HUDEP-2 (cell line): ENCODE measurements at regions not wholly inside any gene's neighbourhood (a gene's known extent, or its start where the extent isn't known, plus 50 kb on each side); places are given as distances from the start of the nearest gene placed in this dataset.
"Not testable (repeated sequence)": the region's sequence is repeated elsewhere in the genome, so short reads cannot be mapped to it uniquely, and the experiment has no call there.

Experiments used
- DNase-seq, 76 experiments: peaks; one replicate each; lab custom pipeline; 2025; ENCODE audit not compliant: unreplicated experiment in 76 of 76; lab: John Stamatoyannopoulos, UW

DNA sequence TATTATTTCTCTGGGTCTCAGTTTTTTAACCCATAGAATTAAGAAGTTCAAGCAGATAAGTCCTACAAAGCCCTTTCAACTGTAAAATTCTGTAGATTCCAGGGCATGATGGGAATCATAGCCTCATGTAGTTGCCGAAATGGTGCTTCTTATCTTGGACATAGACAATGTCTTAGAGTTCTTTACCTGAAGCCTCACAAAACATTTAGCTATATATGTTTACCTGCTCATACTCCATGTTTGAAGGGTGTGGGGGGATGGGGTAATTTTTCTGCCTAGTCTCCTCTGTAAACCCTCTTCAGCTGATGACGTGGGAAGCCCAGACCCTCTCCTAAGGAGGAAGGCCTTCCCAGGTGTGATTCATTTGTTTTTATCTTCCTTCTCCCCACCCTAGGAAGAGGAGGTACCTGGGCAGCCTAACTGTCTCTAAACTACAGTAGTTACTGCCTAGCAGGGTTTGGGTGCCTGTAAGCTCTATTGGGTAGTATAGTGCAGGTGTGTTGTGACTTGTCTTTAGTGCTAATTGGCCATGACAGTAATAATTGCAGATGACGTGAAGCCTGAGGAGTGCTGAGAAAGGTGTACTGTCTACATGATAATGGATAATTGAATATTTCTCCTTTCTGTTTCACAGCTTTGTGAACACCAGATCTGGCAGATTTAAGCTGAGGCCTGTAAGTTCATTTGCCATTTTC lies 230.8 kb downstream of the TFAP2B start:
- no peak for DNase-seq

DNA sequence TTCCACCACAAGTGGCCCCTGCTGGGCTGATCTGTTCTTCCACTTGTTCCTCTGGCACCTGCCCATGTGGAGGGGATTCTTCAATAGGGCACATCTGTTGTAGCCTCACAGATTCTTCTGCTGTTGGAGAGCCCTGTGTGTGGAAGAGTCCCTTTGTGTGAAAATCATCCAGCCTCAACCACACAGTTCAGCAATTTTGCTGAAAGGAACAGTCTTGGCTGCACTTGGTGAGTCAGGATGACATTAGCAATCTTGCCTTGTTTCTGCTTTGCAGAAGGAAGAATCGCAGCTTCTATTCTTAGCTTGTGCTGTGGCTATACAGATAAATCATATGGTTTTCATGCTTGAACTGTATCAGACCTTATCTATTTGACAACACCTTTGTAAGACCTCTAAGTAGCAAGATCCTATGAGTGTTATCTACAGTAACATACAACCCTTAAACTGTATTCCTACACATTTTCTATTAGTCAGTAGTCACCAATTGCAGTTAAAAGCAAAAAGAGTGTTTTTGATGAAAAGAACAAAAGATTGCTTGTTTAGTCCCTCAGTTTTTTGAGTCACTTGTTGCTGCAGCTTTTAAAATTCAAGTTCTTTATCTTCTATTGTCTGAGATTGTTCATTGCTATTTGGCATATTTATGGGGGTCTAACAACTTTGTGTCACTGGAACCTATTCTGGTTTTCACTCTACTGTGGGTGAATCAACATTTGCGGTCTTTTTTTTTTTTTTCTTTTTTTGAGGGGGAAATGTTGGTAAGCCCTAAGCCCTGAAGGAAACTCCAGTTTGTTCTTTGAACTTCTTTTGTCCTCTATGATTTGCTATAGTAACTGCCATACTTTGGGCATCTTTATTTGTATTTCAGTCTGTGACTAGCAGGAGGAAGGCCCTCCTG lies 231.6 kb downstream of the TFAP2B start:
- DNase-seq, result no peak

DNA sequence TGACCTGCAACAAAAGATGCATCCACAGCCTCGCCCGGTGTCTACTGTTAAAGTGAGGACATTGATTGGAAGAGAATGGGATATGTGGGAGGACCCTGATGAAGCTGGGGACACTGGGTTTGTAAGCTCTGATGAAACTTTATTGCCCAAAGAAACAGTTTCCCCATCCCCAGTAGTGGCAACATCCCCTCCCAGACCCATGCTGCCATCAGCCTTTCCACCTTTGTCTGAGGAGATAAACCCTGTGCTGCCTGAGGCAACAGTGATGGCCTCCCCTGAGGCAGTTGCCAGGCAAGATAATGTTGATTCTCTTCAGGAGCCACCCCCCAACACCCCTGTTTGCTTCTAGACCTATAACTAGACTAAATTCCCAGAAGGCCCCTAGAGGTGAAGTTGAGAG lies 234.0 kb downstream of the TFAP2B start:
- DNase-seq, result not testable (repeated sequence)

DNA sequence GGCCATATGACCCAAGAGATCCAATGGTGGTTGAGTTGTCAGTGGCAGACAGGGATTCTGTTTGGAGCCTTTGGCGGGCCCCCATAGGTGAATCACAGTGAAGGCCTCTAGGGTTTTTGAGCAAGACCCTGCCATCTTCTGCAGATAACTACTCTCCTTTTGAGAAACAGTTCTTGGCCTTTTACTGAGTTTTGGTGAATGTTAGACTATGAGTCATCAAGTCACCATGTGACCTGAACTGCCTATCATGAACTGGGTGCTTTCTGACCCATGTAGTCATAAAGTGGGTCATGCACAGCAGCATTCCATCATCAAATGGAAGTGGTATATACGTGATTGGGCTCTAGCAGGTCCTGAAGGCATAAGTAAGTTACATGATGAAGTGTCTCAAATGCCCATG lies 236.6 kb downstream of the TFAP2B start:
- DNase-seq, result not testable (repeated sequence)

DNA sequence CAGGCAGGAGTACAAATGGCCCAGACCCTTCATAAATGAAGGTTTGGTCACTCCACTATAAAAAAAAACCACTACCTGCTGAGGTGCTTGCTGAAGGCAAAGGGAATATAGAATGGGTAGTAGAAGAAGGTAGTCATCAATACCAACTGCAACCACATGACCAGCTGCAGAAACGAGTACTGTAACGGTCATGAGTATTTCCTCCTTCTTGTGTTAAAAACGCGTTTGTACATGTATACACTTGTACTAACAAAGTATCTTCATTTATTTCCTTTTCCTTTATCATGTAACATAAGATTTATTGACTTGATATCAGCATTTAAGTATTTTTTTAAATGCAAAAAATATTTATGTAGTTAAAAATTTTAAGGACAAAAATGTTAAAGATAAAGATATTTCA lies 238.6 kb downstream of the TFAP2B start:
- DNase-seq, result no peak

DNA sequence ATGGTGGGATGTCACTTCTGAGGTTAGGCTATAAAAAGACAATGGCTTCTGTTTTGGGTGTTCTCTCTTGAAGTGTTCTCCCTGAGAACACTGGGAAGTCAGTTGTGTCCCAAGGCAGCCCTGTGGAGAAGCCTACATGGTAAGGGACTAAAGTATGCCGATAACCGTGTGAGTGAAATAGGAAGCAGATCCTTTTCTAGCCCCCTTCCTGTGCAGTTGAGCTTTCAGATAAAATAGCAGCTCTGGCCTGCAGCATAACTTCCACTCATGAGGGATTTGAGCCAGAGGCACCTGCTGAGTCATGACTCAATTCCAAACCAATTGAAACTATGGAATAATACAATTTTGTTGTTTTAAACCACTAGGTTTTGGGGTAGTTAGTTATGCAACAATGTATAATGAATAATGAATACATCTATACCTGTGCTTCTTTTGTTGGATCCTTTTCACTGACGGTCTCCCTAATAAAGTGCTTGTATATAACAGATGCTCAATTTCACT lies 241.6 kb downstream of the TFAP2B start:
- DNase-seq, result no peak

DNA sequence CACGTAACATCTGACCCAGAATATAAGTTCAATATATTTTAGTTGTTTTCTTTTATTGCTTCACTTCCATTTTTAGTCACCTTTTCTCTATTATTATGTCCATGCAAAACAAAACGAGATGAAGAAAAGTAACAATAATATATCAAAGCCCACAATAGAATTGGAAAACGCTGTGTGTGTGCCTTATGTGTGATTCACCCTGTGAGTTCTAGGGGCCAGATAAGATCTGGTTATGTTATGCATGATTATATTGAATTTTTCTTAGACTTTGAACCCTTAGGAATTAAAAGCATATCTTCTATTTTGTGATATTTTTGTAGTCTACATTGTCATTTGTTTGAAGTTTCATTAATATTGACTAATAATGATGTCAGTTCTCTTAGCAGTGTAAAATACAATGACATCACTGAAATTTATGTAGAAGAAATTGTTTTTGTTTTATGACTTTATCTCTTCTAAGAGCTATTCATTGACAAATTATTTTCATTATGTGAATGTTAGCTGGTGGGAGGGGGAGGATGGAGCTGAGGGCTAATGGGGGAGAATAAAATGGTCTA lies 243.6 kb downstream of the TFAP2B start:
- DNase-seq, result no peak

DNA sequence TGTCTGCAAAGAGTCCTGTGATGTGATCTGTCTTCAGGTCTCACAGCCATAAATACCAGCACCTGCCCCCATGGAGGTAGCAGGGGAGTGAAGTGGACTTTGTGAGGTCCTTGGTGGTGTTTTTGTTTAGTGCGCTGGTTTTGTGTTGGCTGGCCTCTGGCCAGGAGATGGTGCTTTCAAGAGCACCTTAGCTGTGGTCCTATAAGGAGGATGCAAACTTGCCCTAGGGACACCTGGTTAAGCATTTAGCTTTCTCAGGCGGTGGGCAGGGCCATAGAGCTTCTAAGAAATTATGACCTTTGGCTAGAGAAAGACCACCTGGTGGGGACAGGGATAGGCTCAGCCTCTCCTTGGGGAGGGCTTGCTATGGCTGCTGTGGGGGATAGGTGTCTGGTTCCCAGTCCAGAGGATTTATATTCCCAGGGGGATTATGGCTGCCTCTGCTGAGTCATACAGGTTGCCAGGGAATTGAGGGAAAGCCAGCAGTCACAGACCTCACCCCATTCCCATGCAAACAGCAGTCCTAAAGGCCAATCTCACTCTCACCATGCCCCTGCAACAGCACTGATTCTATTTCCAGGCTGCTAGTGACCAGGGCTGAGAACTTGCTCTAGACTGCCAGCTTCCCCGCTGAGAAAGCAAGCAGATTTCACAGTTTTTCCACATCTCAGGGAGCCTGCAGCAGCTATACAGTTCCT lies 259.3 kb downstream of the TFAP2B start:
- DNase-seq, result no peak

DNA sequence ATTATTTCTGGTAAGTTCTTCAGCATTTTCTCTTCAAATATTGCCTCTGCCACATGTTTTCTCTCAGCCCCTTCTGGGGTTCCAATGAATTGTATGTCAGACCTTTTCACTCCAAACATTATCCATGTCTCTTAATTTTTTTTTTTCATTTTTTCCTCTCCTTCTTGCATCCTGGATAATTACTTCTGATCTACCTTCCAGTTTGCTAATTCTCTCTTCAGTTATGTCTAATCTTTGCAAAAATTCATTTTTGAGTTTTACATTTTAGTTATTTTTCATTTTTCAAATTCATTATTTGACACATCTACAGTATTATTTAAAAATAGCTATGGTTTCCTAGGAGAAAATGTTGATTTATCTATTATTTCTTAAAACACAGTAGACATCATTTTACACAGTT lies 271.7 kb downstream of the TFAP2B start:
- DNase-seq, result no peak

DNA sequence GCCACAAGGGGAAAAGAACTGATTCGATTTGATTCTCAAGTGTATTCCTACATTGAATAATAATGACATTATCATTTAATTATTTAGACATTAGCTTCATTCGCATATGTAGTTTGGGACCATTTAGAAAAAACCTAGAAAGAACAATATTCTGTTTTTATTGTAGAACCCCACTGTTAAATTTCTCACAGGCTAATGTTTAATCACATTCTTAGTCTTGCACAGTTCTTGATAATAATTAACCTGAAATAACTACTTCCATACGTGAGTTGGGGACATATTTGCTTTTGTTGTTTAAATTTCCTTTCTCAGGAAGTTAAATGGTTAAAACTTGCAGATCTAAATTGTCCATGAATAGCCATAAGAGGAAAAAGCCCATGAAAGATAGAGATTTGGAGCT lies 275.2 kb downstream of the TFAP2B start:
- no peak for DNase-seq

DNA sequence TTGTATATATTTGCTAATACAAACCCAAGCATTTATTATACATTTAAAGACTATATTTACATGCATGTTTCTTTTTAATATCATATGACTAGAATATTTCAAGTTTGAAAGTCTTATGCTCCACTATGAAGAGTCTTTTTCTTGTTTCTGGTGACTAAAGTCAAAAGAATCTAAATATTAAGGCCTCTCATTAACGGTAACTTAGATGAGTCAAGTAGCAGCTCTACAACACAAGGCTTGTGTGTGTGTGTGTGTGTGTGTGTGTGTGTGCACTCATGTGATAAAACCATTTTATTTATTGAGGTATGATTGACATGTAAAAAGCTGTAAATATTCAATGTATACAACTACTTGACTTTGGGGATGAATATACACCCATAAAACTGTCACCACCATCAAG lies 275.6 kb downstream of the TFAP2B start:
- no peak for DNase-seq

DNA sequence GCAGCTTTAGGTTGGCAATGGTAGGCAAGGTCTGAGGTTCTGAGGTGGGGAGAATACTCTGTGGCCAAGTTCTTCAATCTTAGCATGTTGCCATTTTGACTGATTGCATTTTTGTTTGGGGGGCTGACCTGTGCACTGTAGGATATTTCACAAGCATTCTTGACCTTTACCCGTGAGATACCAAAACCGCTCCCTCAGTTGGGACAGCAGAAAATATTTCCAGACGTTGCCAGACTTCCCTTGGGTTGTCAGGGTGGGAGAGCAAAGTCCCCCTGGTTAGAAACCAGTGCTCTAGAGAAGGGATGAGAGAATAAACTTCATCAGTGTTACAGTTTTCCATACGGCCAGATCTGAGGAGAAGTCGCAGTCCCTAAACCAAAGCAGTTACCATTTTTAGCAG lies 279.6 kb downstream of the TFAP2B start:
- no peak for DNase-seq

DNA sequence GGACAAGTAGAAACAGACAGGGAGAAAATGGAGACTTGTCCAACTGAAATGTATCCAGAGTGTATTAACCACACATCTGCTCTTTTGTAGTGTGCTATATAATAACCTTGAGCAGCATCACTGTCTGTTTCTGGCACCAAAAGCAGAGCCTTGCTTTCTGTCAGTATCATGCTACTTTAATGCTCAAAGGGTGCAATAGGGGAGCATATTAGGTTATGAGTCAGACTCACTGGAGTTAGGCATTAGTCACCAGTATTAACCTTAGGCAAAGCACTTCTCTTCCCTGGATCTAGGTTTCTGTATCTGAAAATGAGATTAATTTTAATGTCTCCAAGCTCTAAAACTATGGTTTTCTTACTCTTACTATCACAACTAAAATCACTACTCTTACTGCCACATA lies 280.1 kb downstream of the TFAP2B start:
- no peak for DNase-seq

DNA sequence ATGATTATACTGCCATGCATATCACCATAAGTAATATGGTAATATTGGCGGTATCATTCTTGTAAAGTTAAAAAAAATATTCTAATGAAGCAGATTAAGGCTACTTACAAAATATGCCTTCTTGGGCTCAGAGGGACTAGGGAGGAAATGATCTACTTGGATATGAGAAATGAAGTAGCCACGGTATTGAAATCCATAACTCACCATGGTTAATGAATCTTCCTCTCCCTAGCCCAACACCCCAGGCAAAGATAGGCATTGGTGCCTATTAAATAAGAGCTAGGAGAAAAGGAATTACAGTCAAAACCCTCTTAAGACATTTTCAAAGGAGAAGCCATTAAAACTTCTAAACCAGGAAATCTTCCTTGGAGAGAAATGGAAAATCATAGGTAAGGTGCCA lies 280.5 kb downstream of the TFAP2B start:
- no peak for DNase-seq

DNA sequence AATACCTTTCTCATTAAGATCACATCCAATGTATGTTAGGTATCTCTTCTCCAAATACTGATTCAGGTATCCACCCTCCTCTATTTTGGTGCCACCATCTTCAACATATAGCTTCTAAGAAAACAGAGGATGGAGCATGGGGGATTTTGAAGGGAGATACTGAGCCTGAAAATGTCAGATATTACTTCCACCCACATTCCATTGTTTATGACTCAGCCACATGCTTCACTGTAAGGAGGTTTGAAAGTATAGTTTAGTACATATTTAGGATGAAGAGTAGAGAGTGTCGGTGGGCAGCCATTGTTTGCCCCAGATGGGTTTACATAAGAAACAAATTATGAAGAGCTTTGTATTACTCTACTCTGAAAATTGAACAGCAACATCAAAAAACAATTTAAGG lies 286.7 kb downstream of the TFAP2B start:
- DNase-seq, result no peak

DNA sequence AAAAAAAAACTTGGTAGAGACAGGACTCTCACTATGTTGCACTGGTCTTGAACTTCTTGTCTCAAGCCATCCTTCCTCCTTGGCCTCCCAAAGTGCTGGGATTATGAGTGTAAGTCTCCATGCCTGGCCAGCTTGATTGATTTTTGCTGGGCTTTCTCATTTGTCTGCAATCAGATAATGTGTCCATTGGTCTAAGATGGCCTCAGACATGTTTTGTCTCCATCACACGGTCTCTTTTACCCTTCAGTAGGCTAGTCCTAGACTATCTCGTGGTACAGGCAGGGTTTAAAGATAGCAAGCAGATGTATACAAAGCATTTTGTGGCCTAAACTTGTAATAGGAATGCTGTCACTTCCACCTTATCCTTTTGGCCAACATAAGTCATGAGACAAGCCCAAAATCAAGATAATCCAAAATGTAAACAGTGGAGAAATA lies 289.1 kb downstream of the TFAP2B start:
- no peak for DNase-seq

DNA sequence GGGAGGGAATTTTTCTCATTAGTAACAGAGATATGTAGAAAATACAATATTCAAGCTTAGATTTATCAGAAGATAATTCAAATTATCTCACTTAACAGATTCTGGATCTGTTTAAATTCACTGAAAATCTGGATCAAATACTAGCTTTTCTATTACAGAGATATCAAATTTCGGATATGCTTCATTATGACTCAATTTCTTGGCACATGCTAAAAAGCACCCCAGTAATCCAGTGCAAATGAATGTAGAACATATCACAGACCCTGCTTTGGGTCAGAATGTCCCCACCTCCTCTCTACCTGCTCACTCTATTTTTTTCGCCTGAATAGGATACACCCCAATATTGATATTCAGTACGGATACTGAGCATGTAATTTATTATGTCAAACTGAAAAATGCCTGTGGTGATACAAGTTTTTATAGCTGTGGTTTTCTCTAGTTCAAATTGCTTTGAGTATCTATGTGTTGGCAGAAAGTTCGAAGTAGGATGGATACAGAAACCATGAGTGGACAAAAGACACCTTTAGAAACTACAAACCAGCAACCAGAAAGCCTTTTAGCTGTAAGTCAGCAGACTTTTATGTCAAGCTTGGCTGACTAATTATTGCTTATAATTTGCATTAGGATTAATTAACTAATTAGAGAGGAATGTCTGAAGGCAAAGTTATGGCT lies 290.0 kb downstream of the TFAP2B start:
- DNase-seq, result no peak

DNA sequence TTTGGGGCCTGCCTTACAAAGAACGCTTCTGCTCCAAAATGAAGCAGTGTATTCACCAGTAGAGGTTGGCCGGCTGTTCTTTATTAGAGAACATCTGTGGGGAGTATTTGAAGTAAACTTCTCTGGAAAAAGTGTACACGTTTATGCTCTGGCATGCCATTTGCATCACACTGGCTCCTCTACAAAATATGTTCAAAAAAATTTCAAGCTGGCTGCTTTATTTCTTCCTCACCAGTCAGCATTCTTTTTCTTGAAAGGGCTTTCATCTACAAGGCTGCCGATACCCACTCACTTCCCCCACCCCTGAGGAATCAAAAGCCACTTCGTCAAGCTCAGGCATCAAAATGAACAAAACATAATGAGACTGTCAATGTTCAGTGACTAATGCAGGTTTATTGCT lies 294.1 kb downstream of the TFAP2B start:
- no peak for DNase-seq

DNA sequence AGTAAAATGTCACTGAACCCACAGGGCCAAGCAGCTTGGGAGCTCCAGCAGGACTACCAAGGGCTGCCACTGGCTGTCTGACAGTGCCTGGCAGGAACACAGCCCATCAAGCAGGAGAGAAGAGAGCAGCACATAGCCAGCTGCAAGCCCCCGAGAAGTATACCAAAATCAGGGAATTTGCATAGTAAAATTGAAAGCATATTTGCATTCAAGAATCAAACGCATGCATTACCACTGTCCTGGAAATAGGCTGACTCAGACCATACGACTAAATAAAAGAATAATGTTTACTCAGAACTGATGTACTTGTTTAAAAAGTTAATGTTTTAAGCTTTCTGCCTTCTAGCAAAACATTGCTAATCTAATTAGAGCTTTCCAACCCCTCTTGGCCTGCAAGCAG lies 298.1 kb downstream of the TFAP2B start:
- DNase-seq, result no peak

DNA sequence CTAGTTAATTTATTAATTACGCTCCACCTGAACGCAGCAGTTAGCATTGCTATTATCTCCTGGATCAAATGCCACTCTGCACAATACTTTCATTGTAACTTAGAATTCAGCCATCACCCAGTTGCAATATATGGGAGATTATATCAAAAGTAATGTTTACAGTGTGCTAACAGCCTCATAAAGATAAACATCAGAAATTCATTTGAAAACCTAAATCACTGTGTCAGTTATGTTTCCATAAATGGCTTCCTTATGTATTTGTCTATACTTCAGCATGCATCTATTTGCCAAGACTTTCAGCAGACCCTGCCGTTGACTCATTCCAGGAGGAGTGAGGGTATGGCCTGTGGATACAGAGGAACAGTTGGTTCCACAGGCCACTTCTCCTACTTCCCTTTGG lies 300.1 kb downstream of the TFAP2B start:
- no peak for DNase-seq

DNA sequence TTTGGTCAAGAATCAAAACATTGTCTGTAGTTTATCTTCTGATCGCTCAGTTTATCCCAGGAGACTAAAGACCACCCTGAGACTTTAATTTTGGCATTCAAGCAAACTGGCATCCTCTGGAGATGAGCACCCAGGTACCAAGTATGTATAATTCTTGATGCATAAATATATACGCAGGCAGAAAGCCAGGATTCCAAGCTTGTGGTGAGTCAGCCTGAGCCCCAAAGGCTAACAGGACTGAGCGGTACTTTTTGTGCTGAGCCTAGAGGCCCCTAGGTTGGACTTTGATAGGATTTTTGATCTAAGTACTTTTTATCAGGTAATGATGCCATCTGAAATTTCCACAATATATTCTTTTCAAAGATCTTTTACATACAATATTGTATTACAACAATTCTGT lies 301.3 kb downstream of the TFAP2B start:
- no peak for DNase-seq
